ENCODE measurements at regions not wholly inside any gene's neighbourhood (a gene's known extent, or its start where the extent isn't known, plus 50 kb on each side); places are given as distances from the start of the nearest gene placed in this dataset.

- H3K27ac ChIP-seq (ENCODE audit: extremely low read depth, low read depth, low read length) = no peak overlapping the region
- H3K4me3 ChIP-seq (ENCODE audit: low read depth, low read length) = no peak overlapping the region
- no peaks in the 10 kb centered on the region for H3K9me3 ChIP-seq (ENCODE audit: control insufficient read depth, insufficient read depth, low read depth, low read length)
- no peak for TF ChIP-seq ZNF600 (tag by site-specific recombination; IDR thresholded peaks at IDR 0.05)
- no peak for TF ChIP-seq ZNF391 (tag by site-specific recombination; IDR thresholded peaks at IDR 0.05; ENCODE audit: borderline replicate concordance, low read depth)
- no peak for TF ChIP-seq ZNF830 (tag by site-specific recombination; IDR thresholded peaks at IDR 0.05; ENCODE audit: low read depth)
- no peak for TF ChIP-seq ATF2 (tag by site-specific recombination; IDR thresholded peaks at IDR 0.05; ENCODE audit: low read depth)
- CTCF ChIA-PET = no interaction called here
- H3K36me3 ChIP-seq (ENCODE audit: control insufficient read depth in 2 of 2, insufficient read depth in 1 of 2, low read length in 2 of 2) = no peaks in the 10 kb centered on the region
- POLR2A ChIA-PET = no interaction called here
- H3K4me1 ChIP-seq (ENCODE audit: control insufficient read depth, insufficient read depth, low read length) = no peaks in the 10 kb centered on the region
Measured at GRCh38 chr12:33942172-33942571, 80.1 kb upstream of the ALG10 start.

GRCh38 chr12:33944703-33945437, 77.4 kb upstream of the ALG10 start:
- no peak overlapping the region for H3K4me3 ChIP-seq (ENCODE audit: low read depth, low read length)
- H3K36me3 ChIP-seq (ENCODE audit: control insufficient read depth in 2 of 2, insufficient read depth in 1 of 2, low read length in 2 of 2) = no peaks in the 10 kb centered on the region
- H3K4me1 ChIP-seq (ENCODE audit: control insufficient read depth, insufficient read depth, low read length) = no peaks in the 10 kb centered on the region
- ChIA-PET CTCF (interaction anchor here (0.5 kb wide), 1 partner anchor 38 kb away, joined by 3 read pairs; no protein-coding TSS in a partner anchor), POLR2A (no interaction called here)
- TF ChIP-seq ZNF549 (tag by site-specific recombination; IDR thresholded peaks at IDR 0.05) (no peak), ZNF645 (tag by site-specific recombination; IDR thresholded peaks at IDR 0.05) (no peak), KLF17 (tag by site-specific recombination; IDR thresholded peaks at IDR 0.05) (no peak), SP3 (tag by site-specific recombination; IDR thresholded peaks at IDR 0.05) (no peak)
- no peak overlapping the region for H3K27ac ChIP-seq (ENCODE audit: extremely low read depth, low read depth, low read length)
- no peaks in the 10 kb centered on the region for H3K9me3 ChIP-seq (ENCODE audit: control insufficient read depth, insufficient read depth, low read depth, low read length)

GRCh38 chr12:33945438-33945784, 76.9 kb upstream of the ALG10 start:
- ChIA-PET CTCF (interaction anchor here (0.5 kb wide), 1 partner anchor 38 kb away, joined by 3 read pairs; no protein-coding TSS in a partner anchor), POLR2A (no interaction called here)
- H3K36me3 ChIP-seq (ENCODE audit: control insufficient read depth in 2 of 2, insufficient read depth in 1 of 2, low read length in 2 of 2) = no peaks in the 10 kb centered on the region
- TF ChIP-seq ZNF362 (tag by site-specific recombination; IDR thresholded peaks at IDR 0.05) (no peak), ZNF146 (tag by site-specific recombination; IDR thresholded peaks at IDR 0.05) (no peak), ZNF654 (tag by site-specific recombination; IDR thresholded peaks at IDR 0.05; ENCODE audit: low read depth) (no peak), TCF7L2 (IDR thresholded peaks at IDR 0.05; ENCODE audit: borderline replicate concordance, low read depth, low read length) (no peak), ZBTB8A (tag by site-specific recombination; IDR thresholded peaks at IDR 0.05) (no peak), ZIC2 (tag by site-specific recombination; IDR thresholded peaks at IDR 0.05) (no peak), ZXDB (tag by site-specific recombination; IDR thresholded peaks at IDR 0.05) (no peak), SALL2 (tag by site-specific recombination; IDR thresholded peaks at IDR 0.05; ENCODE audit: borderline replicate concordance) (no peak), ZNF837 (tag by site-specific recombination; IDR thresholded peaks at IDR 0.05) (no peak), ZNF530 (tag by site-specific recombination; IDR thresholded peaks at IDR 0.05; ENCODE audit: low read depth) (no peak), ZNF600 (tag by site-specific recombination; IDR thresholded peaks at IDR 0.05) (no peak), KLF1 (tag by site-specific recombination; IDR thresholded peaks at IDR 0.05) (no peak)
- H3K9me3 ChIP-seq (ENCODE audit: control insufficient read depth, insufficient read depth, low read depth, low read length) = no peaks in the 10 kb centered on the region
- H3K4me3 ChIP-seq (ENCODE audit: low read depth, low read length) = no peak overlapping the region
- H3K4me1 ChIP-seq (ENCODE audit: control insufficient read depth, insufficient read depth, low read length) = no peaks in the 10 kb centered on the region
- no peak overlapping the region for H3K27ac ChIP-seq (ENCODE audit: extremely low read depth, low read depth, low read length)
